Ovary (tissue), 3 donors: ENCODE measurements at regions not wholly inside any gene's neighbourhood (a gene's known extent, or its start where the extent isn't known, plus 50 kb on each side); places are given as distances from the start of the nearest gene placed in this dataset.

Experiments used
- EP300 ChIP-seq: sonication (generic); formaldehyde crosslinking; IDR thresholded peaks from one replicate; pipeline ENCODE4 v1.6.1; 2017; ENCODE audit warnings: antibody characterized with exemption
- POLR2A ChIP-seq: fragments of 450-650 bp; IDR thresholded peaks from one replicate; pipeline ENCODE4 v1.6.1; 2017; ENCODE audit warnings: antibody characterized with exemption, mild to moderate bottlenecking, moderate library complexity
- TF ChIP-seq, protein P1 (sequence below), 3 donors: fragments of 450-650 bp in 2 of 3; fragments of 200-600 bp in 1 of 3; IDR thresholded peaks; one replicate each; pipeline versions ENCODE4 v1.5.1 to v1.8.0; 2016 to 2022; ENCODE audit warnings: antibody characterized with exemption in 3 of 3, mild to moderate bottlenecking in 1 of 3
- donor health status: DM: no; HTN: no; CAD: no.

DNA sequence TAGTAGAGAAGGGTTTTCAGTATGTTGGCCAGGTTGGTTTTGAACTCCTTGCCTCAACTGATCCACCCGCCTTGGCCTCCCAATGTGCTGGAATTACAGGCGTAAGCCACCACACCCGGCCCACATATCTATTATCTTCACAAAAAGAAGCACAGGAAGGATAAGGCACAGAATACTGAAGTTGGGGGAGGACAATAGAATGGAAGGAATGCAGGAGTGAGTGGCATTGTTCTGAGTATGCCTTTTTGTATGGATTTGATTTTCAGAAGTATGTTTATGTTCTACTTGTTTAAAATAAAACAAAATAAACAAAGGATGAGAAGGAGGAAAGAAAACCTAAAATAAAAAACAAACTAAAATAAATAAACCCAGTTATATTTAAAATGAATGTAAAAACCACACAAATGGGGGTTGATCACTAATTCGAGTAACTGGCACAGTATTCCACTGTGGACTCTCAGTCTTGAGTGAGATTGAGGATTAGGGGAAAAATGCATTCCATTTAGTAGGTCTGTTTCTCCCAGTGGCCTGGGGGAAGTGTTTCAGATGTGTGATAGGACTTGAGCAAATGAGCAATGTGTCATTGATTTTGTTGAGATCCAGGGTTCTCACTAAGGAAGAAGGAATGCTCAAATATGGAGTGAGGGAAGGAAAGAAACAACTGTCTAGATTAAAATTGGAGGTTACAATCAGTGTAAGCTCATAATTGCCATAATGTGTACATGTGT lies 109.0 kb upstream of the C1QTNF7 start:
- TF ChIP-seq, protein P1, sequence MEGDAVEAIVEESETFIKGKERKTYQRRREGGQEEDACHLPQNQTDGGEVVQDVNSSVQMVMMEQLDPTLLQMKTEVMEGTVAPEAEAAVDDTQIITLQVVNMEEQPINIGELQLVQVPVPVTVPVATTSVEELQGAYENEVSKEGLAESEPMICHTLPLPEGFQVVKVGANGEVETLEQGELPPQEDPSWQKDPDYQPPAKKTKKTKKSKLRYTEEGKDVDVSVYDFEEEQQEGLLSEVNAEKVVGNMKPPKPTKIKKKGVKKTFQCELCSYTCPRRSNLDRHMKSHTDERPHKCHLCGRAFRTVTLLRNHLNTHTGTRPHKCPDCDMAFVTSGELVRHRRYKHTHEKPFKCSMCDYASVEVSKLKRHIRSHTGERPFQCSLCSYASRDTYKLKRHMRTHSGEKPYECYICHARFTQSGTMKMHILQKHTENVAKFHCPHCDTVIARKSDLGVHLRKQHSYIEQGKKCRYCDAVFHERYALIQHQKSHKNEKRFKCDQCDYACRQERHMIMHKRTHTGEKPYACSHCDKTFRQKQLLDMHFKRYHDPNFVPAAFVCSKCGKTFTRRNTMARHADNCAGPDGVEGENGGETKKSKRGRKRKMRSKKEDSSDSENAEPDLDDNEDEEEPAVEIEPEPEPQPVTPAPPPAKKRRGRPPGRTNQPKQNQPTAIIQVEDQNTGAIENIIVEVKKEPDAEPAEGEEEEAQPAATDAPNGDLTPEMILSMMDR (IDR thresholded peaks at IDR 0.05) = no peak
- TF ChIP-seq POLR2A (no peak), EP300 (no peak)
